ENCODE measurements at regions not wholly inside any gene's neighbourhood (a gene's known extent, or its start where the extent isn't known, plus 50 kb on each side); places are given as distances from the start of the nearest gene placed in this dataset.
A peak's percentile ranks its signal among the peaks of the same experiment; 100 is the strongest.

DNA sequence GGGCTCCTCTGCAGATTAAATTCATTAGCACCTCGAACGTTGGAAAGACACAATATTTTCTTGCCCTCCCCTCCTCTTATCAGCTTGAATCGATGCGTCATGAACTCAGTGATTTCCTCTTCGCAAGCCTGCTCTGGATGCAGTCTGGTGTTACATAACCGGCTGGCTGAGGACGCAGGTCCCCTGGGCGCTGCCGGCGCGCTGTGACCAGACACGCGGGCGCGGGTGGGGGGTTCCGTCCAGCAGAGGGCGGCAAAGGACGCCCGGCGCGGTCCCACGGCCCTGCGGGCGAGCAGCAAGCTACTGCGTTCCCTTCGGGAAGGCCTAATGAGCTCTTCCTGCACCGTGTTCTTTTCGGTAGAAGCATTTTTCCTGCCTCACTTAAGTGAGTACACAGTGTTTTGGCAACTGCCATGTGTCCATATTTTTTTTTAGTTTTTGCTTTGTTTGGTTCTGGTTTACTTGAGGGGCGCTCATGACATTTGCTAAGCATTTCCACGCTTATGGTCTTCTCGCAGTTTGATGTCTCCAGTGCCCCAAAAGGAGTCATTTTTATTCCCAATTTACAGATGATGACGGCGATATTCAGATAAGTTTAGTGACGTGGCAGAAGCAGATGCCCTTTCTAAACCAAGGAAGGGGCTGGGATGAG, 112.2 kb upstream of the MBNL2 start:
- DNase-seq (ENCODE audit: extremely low read depth in 1 of 2, low read depth in 1 of 2), result peak; percentile 45 to 55

DNA sequence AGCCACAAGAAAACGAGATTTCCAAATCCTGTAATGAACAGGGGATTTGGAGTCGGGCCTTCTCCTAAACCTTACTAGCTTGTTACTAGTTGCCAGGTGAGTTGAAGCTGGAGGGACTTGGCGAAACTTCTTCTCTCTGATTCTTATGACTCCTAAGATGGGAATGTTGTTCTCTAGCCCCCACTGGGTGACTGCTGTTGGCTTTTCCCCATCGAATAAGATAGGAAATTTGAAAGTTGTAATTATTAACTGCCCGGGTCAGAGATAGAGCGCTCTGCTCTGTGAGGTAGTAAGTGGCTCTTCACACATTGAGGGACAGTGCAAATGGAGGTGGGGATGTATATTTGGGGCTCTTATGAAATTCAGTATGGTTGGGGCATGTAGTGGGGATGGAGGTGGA, 111.2 kb upstream of the MBNL2 start:
- DNase-seq (ENCODE audit: extremely low read depth in 1 of 2, low read depth in 1 of 2), result no peak

DNA sequence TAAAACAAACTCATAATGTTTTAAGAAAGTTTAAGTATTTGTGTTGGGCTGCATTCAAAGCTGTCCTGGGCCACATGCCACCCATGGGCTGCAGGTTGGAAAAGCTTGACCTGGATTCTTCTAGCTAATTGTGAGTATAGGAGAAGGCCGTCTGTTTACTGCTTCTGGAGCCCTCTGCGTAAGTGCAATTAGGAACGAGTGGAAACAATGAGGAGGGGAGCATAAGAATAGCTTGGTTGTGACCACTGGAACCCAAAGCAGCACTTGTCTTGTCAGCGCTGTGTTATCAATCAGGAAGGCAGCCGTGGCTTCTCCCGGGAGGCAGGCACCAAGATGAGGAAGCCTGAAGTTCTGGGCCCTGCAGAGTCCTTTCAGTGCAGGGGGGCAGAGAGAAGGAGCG, 110.4 kb upstream of the MBNL2 start:
- no peak for DNase-seq (ENCODE audit: extremely low read depth in 1 of 2, low read depth in 1 of 2)

DNA sequence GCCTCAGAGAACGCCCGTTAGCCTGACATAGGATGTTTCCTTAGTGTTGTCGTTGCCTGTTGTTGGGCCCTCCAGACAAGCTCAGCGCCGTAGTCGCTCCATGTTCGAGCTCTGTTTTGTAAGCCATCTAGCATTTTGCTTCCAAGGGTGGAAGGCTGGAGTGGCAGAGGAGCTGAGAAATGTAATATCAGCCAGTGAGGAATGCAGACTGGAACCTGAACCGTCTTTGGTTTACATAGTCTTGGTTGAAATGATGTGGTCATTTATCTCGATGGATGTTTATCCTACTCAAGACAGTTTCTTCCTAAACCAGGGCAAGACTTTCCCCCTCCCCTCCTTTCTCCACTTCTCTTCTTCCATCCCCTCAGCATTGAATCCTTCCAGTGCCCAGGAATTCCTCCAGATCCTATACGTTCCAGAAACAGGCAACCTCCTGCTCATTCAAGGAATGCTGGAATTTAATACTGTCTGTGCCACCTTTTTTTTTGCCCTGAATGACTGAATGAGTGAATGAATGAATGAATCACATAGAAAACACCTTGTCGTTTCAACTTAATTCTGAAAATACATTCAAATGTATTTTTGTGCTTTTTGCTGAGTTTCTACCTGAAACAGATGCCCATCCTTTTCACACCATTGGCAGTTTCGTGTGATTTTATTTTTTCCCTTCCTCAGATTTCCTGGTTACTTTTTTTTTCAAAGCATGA, 109.5 kb upstream of the MBNL2 start:
- no peak for DNase-seq (ENCODE audit: extremely low read depth in 1 of 2, low read depth in 1 of 2)

DNA sequence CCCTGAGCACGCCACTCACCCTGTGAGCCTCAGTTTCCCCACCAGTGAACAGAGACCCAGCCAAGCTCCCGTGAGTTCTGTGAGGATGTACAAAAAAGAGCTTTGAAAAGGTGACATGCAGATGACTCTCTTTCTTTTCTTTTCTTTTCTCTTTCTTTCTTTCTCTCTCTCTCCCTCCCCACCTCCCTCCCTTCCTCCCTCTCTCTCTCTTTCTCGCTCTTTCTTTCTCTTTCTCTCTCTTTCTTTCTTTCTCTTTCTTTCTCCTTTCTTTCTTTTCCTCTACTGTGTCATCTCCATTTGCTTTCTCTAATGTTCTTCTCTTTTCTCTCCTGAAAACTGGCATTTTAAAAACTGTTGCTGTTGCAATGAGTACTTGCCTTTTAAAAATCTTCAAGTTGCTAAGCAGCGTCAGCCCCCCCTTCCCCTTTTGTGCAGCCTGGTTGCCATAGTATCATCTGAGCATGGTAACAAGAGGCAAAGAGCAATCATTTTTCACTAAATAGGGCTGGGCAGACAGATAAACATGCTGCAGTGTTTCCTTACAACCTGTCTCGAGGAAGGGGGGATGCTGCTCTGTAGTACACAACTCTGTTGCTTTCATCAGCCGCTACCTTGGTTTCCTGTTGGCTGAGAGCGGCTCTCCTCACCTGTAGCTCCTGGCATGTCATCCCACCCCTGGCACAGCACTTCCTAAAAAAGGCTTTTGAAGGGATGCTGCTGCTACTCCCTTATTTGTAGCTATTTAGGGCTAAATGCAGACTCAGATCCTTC, 108.7 kb upstream of the MBNL2 start:
- DNase-seq (ENCODE audit: extremely low read depth in 1 of 2, low read depth in 1 of 2), result no peak

DNA sequence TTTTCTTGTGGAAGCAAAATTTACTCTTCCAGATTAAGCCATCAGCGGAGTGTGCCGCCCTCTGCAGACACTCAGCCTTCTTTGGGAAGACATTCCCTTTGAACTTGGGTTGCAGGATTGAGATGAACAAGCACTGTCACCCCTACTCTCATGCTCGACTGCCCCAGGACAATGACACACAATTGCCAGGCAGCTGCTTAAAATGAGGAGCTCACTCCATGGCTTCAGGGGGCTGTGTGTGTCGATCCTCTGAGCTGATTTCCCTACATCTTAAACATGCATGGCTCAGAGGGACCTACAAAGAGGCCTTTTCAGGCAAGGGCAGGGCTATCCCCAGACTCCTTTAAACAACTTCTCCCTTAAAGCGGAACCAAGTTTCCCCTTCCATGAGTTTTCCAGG, 107.5 kb upstream of the MBNL2 start:
- DNase-seq (ENCODE audit: extremely low read depth in 1 of 2, low read depth in 1 of 2), result no peak

DNA sequence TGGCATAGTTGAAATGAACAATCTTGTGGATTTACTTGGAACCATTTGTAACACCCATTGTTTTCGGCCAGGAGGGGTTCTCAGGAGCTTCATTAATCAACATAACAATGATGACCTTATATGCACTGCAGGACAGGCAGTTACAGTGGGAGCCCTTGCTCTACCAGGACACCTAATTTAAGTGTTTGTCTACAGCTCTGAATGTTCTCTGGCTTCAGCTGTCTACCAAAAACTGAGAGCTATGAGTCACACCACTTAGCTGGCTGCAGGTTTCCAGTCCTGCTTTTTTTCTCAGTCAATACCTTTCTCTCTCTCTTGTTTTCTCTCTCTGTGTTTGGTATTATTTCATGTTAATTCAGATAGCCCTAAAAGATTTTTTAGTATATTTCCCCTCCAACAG, 105.4 kb upstream of the MBNL2 start:
- DNase-seq (ENCODE audit: extremely low read depth in 1 of 2, low read depth in 1 of 2), result no peak

DNA sequence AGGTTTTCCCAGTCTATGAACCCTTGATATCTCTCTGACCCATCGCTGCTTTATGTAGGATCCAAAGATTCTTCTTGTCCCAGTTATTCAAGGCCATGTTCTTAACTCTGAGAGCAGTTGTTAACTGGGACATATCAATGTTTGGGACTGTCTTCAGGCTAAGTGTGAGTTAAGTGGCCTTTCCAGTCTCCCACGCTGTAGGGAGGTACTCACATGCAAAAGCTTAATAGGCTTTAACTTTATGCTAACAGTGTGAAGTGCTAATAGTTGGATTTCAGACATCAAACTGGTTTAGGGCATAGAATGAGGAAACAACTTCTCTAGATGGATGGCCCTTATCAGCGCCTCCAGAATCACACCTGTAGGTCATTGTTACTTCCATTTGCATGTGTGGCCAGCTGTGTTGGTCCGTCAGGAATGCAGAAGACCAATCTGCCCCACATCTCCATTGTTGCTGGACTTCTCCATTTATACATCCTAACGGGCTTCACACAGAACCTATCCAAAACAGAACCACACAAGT, 104.7 kb upstream of the MBNL2 start:
- DNase-seq (ENCODE audit: extremely low read depth in 1 of 2, low read depth in 1 of 2), result no peak

DNA sequence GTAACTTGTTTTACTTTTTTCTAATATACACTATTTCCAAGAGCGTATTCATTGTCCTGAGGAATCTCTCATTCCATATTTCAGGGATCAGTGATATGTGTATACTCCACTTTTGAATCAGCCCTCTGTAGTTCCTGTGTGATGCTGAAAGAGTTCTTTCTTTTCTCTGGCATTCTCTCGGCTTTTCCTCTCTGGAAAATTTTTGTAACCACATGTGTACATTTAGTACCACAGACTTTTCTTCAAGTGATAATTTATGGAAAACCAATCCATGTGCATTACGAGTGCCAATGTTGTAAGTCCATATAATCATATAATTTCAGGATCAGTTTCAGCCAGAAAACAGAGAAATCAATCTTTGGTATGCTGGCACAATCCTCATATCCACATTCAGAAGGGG, 102.2 kb upstream of the MBNL2 start:
- DNase-seq (ENCODE audit: extremely low read depth in 1 of 2, low read depth in 1 of 2), result no peak

DNA sequence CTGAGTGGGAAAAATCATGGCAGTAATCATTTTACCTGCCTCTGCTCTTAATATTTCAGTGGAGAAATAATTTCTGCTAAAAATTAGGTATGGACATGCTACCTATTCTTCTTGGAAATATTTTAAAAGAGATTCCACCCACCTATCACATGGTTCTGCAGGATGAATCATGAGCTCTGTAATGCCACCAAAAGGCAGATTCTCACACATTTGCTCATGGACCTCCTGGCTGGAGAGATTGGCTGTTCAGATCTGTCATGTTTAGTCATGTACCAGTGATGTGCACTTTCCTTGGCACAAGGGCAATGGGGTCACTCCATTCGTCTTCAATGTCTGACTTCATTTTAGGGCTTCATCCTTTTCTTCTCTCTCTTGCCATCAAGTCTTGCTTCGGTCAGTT, 101.8 kb upstream of the MBNL2 start:
- no peak for DNase-seq (ENCODE audit: extremely low read depth in 1 of 2, low read depth in 1 of 2)

DNA sequence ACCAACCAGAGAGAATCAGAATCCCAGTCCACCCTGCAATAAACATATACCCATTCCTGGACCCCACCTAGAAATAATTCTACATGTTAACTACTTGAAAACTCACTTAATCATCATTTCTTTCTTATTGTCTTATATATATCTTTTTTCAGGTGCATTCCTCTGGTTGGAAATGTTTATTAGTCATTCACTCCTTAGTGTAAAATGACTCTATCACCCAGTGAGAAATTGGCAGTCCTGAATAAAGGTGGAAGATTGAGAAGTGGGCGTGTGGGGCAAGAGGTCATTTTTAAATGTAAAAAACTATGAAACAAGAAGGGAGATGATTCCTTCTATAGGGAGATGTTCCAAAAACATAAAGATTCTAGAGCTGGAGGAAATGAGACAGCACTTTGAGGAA, 101.2 kb upstream of the MBNL2 start:
- no peak for DNase-seq (ENCODE audit: extremely low read depth in 1 of 2, low read depth in 1 of 2)

DNA sequence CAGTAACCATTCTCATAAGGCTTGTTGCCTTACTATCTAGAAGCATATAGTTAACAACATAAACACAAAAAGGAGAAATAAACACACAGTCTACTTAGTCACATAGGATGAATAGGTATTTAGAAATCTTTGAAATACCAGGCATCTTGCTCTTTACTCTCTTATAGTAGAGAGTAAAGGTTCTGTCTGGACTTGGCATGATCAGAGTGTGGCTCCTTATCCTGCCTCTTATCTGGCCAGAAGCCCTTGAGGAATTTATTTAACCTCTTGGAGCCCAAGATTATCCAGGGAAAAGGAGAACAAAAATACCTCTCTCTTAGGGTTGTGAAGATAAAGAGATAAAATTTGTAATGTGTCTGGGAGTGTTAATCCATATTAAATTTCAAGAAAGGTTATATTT, 100.2 kb upstream of the MBNL2 start:
- DNase-seq (ENCODE audit: extremely low read depth in 1 of 2, low read depth in 1 of 2), result no peak

DNA sequence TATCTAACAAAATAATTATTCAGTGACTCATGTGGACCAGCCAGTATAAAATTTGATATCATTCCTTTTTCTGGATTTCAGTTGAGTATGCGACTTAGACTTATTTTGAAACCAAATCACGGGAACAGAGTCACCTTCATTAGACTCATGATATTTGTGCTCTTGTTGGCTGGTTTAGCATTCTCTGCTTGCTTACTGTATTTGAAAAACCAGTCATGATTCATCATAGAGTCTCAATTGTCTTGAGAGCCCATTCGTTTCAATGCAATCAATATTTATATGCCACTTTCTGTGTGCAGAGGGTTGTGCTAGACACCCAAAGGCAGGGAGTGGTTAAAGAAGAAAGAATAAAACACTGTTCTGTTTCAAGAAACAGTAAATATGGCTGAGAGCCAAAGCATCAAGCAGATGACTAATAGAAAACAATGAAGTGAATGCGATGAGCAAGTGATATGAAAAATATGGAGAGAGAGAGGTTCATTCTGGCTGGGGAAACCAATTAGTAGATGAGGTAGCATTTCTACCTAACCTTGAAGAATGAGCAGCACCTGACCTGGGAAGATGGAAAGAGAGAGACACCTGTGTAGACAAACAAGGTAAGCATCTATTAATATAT, 99.6 kb upstream of the MBNL2 start:
- DNase-seq (ENCODE audit: extremely low read depth in 1 of 2, low read depth in 1 of 2), result no peak

DNA sequence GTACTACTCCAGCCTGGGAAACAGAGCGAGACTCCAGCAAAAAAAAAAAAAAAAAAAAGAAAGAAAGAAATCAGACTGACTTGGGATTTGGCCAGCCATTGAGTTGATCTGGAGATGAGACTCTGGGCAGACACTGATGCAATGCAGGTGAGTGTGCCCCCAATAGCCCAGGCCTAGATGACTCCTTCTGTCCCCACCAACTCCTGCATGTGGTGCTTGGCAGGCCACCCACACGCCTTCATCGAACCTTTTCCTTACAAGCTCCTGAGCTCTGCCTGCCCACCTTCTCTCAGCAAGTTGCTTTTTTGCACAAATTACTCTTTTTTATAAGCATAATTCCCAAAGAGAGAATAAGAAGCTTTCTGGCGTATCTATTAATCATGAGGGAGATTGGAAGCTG, 97.9 kb upstream of the MBNL2 start:
- no peak for DNase-seq (ENCODE audit: extremely low read depth in 1 of 2, low read depth in 1 of 2)

DNA sequence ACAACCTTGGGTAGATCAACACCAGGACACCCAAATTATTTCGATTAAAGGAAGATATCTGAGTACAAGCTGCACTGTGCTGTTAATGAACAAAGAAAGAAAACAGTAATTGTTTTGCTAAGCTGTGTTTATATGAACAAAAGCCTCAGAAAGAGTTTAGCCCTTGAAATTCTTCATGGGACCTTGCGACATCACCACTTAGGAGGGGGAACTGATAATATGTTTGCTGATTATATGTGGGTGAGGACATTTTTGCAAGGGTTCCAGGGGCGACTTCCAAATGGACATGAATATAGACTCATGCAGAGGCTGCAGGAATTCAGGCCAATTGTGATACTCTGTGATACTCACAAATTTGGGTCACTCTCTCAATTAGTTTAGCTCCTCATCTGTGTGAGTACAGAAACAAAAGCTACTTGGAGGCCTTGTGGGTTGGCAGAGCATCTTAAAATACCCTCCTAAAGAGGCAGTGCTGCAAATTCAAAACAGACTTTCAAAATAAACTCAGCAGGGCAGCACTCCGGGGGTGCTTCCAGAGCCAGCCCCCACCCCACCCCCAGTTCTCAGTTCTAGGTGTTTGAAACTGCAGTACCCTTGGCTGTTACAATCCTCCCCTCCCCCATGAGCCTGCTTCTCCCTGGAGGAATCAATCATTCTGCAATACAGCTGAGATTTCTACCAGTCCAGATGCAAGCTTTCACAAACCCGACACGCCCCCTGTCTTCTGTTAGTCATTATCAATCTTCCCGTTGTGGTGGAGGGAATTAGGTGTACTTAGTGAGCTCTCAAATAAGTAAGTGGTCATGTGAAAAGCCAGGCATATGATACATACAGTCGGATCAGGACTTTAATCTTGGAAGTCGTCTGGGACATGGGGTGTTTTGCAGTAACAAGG, 97.0 kb upstream of the MBNL2 start:
- peak in 1 of 2 donors; percentile 47 for DNase-seq (ENCODE audit: extremely low read depth in 1 of 2, low read depth in 1 of 2)

DNA sequence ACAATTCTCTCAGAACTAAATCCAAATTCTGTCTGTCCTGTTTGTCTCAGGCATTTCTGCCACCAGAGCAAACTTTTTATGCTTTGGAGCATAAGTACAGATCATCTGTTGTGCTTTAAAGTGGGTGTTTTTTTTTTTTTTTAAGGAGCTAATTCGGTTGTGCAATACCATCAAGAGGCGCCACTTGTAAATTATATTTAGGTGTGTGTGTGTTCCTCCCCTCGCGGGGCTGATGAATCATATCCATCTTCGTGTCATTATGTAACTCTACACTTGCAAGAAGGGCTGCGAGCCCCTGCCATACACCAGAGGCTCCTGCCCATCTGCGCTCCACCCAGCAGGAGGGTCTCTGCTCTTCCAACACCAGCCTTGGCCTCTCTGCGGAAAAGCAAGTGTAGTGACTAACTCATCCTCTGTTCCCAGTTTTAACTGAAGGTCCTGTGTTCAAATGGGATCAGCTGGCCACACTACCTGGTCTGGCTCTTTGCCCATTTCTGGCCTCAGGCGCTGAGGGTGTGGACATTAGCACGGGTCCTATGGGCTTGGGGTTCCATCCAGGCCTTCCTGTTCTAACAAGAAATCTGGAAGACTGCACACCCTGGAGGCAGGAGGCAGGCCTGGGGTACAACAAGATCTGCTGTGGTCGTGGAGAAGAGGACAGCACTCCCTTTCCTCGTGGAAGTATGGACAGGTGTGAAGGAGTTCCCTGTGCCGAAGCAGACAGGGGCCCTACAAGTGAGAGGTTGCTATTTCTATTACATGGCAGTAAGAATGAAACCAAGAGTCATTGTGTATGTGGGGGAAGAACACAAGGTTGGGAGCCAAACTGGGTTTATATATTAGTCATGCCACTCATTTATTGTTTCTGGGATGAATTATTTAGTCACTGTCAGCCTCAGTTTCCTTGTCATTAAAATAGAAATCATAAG, 96.1 kb upstream of the MBNL2 start:
- no peak for DNase-seq (ENCODE audit: extremely low read depth in 1 of 2, low read depth in 1 of 2)

DNA sequence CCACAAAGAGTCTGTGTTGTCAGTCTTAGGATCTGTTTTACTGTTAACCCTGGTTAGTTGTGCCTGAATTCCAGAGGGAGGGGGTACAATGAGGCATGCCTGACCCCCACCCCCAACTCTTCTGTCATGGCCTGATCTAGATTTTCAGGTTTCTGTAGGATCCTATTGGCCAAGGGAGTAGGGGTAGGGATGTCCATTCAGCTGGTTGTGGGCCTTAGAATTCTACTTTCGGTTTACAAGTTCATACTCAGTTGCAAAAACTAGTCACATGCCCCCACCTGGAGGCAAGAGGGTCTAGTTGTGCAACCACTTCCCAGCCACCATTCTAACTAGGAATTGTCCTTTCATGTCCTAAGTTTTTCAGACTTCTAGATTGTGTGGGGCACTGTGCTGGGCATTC, 94.3 kb upstream of the MBNL2 start:
- DNase-seq (ENCODE audit: extremely low read depth in 1 of 2, low read depth in 1 of 2), result no peak

DNA sequence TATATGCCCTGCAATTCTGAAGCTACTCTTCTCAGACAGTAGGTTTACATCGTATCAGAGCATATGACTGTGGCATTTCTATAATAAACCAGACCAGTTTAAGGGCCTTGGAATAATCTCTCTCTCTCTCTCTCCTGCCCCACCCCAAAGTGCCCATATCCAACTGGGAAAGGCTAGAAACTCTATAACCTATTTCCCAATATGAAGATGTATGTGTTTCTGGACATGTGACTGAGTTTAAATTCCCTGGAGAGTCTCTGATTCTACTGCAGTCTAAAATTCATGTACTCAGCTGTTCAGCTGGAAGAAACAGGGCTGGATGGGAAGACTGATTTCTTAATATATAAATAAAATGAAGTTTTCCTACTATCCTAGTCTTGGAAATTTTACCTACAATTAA, 91.9 kb upstream of the MBNL2 start:
- DNase-seq (ENCODE audit: extremely low read depth in 1 of 2, low read depth in 1 of 2), result no peak

DNA sequence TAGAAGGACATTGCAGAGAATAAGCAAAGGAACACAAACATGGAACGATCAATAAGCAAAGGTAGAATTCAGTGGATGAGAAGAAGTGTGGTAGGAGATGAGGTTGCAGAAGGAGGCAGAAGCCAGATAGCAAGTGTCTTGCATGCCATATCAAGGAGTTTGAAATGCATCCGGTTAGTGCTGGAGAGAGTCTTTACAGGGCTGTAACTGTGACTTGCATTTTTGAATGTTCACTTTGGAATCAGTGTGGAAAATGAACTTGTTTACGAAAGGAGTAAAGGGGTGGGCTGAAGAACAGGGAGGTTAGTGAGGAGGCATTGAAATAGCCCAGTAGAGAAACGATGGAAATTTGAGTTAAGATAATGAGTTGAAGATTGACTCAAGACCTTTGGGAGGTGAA, 90.7 kb upstream of the MBNL2 start:
- no peak for DNase-seq (ENCODE audit: extremely low read depth in 1 of 2, low read depth in 1 of 2)
